Right lobe of liver (tissue), 6 donors: ENCODE measurements at regions not wholly inside any gene's neighbourhood (a gene's known extent, or its start where the extent isn't known, plus 50 kb on each side); places are given as distances from the start of the nearest gene placed in this dataset.
"Not testable (repeated sequence)": the region's sequence is repeated elsewhere in the genome, so short reads cannot be mapped to it uniquely, and the experiment has no call there.

Experiments
- ATAC-seq, 4 donors: fragments of 200-7000 bp; cut with Tn5 transposase; one replicate each; pipeline ENCODE4 v1.9.1; 2020; ENCODE audit warnings: mild to moderate bottlenecking in 4 of 4, moderate library complexity in 4 of 4
- DNase-seq, 3 donors: peaks; one replicate each; pipeline ENCODE4 v3.0.0-alpha.2; 2020
- H3K27ac ChIP-seq, 3 donors: fragments of 200-600 bp; one replicate each; pipeline ENCODE4 v1.8.0; 2022
- H3K27me3 ChIP-seq, 2 donors: fragments of 200-600 bp; one replicate each; pipeline ENCODE4 v1.8.0; 2022
- H3K36me3 ChIP-seq, 4 donors: fragments of 200-600 bp; sonication (generic) in 1 of 4; one replicate each; pipeline versions ENCODE4 v1.5.1 to v1.8.0; 2017 to 2022; ENCODE audit warnings: control low read depth in 1 of 4
- H3K4me1 ChIP-seq, 4 donors: fragments of 200-600 bp; sonication (generic) in 1 of 4; one replicate each; pipeline versions ENCODE4 v1.5.1 to v1.8.0; 2017 to 2022; ENCODE audit warnings: control low read depth in 1 of 4
- H3K4me3 ChIP-seq, 3 donors: fragments of 200-600 bp; one replicate each; pipeline ENCODE4 v1.8.0; 2022
- H3K9me3 ChIP-seq, 4 donors: fragments of 200-600 bp; sonication (generic) in 1 of 4; one replicate each; pipeline versions ENCODE4 v1.5.1 to v1.8.0; 2017 to 2022; ENCODE audit warnings: control low read depth in 1 of 4
- POLR2A ChIP-seq: fragments of 450-650 bp; IDR thresholded peaks from one replicate; pipeline ENCODE4 v1.6.1; 2017; ENCODE audit warnings: antibody characterized with exemption, mild to moderate bottlenecking
- whole genome bisulfite sequencing: methylation state at CpG from one replicate; pipeline ENCODE4 v1.1.6; 2018; ENCODE audit warnings: low coverage, low lambda C conversion rate; ENCODE audit not compliant: insufficient coverage; ENCODE audit errors: missing lambda C conversion rate; 5-methylcytosine and 5-hydroxymethylcytosine counted together
- intact Hi-C, 2 donors: fragments of 100-400 bp; cut with DNase I; formaldehyde crosslinking; loops; one replicate each; pipeline versions ENCODE4 v1.11.2 to v1.14.1; 2022
- TF ChIP-seq, protein P1 (sequence below), 4 donors: fragments of 200-600 bp in 3 of 4; fragments of 450-650 bp in 1 of 4; IDR thresholded peaks; one replicate each; pipeline versions ENCODE4 v1.5.1 to v1.8.0; 2016 to 2022; ENCODE audit warnings: antibody characterized with exemption in 4 of 4, mild to moderate bottlenecking in 2 of 4
- donor health status: DM: no; HTN: yes; CAD: no.
- donor health status: DM: no; HTN: no; CAD: no.
- donor health status: DM: no; HTN: no; CAD: no.
- donor health status: DM: no; HTN: yes; CAD: no.
- donor health status: DM: no; HTN: yes; CAD: no.

GRCh38 chr4:18616720-18617119 is 595.2 kb upstream of the LCORL start:
- Histone ChIP-seq H3K27ac (no peak overlapping the region), H3K36me3 (no peaks in the 10 kb centered on the region), H3K4me3 (no peak overlapping the region), H3K9me3 (no peaks in the 10 kb centered on the region), H3K4me1 (no peaks in the 10 kb centered on the region), H3K27me3 (no peaks in the 10 kb centered on the region)
- ATAC-seq, result no peak
- intact Hi-C loops, result no loop called here
- DNase-seq, result no peak
- TF ChIP-seq, protein P1, sequence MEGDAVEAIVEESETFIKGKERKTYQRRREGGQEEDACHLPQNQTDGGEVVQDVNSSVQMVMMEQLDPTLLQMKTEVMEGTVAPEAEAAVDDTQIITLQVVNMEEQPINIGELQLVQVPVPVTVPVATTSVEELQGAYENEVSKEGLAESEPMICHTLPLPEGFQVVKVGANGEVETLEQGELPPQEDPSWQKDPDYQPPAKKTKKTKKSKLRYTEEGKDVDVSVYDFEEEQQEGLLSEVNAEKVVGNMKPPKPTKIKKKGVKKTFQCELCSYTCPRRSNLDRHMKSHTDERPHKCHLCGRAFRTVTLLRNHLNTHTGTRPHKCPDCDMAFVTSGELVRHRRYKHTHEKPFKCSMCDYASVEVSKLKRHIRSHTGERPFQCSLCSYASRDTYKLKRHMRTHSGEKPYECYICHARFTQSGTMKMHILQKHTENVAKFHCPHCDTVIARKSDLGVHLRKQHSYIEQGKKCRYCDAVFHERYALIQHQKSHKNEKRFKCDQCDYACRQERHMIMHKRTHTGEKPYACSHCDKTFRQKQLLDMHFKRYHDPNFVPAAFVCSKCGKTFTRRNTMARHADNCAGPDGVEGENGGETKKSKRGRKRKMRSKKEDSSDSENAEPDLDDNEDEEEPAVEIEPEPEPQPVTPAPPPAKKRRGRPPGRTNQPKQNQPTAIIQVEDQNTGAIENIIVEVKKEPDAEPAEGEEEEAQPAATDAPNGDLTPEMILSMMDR (IDR thresholded peaks at IDR 0.05), result no peak
- TF ChIP-seq POLR2A, result no peak
- 51% methylated on average over 3 of the region's 6 CpGs for WGBS

- DNase-seq, result no peak
- intact Hi-C loops, result no loop called here
- no peaks in the 10 kb centered on the region for H3K9me3 ChIP-seq
- no peaks in the 10 kb centered on the region for H3K4me1 ChIP-seq
- no peak overlapping the region for H3K27ac ChIP-seq
- WGBS, result 40% methylated on average over 2 of the region's 2 CpGs
- H3K36me3 ChIP-seq, result no peaks in the 10 kb centered on the region
- no peaks in the 10 kb centered on the region for H3K27me3 ChIP-seq
- no peak for TF ChIP-seq POLR2A
- TF ChIP-seq, protein P1 (IDR thresholded peaks at IDR 0.05), result no peak
- no peak for ATAC-seq
- no peak overlapping the region for H3K4me3 ChIP-seq
Observed at GRCh38 chr4:18611026-18611425, 589.5 kb upstream of the LCORL start.

- no peak overlapping the region for H3K27ac ChIP-seq
- intact Hi-C loops, result no loop called here
- H3K27me3 ChIP-seq, result no peaks in the 10 kb centered on the region
- no peak for DNase-seq
- H3K36me3 ChIP-seq, result no peaks in the 10 kb centered on the region
- H3K9me3 ChIP-seq, result no peaks in the 10 kb centered on the region
- 45% methylated on average over 4 of the region's 4 CpGs for WGBS
- no peak for ATAC-seq
- TF ChIP-seq POLR2A, result no peak
- TF ChIP-seq, protein P1 (IDR thresholded peaks at IDR 0.05), result no peak
- H3K4me3 ChIP-seq, result no peak overlapping the region
- no peaks in the 10 kb centered on the region for H3K4me1 ChIP-seq
Observed at GRCh38 chr4:18608908-18609533, 587.5 kb upstream of the LCORL start.

DNA sequence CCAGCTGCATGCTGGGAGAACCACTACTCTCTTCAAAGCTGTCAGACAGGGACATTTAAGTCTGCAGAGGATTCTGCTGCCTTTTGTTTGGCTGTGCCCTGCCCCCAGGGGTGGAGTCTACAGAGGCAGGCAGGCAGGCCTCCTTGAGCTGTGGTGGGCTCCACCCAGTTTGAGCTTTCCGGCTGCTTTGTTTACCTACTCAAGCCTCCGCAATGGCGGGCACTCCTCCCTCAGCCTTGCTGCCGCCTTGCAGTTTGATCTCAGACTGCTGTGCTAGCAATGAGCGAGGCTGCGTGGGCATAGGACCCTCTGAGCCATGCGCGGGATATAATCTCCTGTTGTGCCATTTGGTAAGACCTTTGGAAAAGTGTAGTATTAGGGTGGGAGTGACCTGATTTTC is 581.1 kb upstream of the LCORL start:
- DNase-seq, ATAC-seq, H3K36me3 ChIP-seq, H3K27me3 ChIP-seq, intact Hi-C loops, H3K4me3 ChIP-seq, H3K27ac ChIP-seq, H3K9me3 ChIP-seq, H3K4me1 ChIP-seq: not testable (repeated sequence)
- WGBS, result 83% methylated on average over 4 of the region's 8 CpGs

GRCh38 chr4:18593297-18594002 is 571.9 kb upstream of the LCORL start:
- ATAC-seq (peak; percentile 85 to 96 (median 90)), DNase-seq (peak in 1 of 3 donors; percentile 52)
- no peaks in the 10 kb centered on the region for H3K4me1 ChIP-seq
- H3K27ac ChIP-seq, result no peak overlapping the region
- no peaks in the 10 kb centered on the region for H3K9me3 ChIP-seq
- no peaks in the 10 kb centered on the region for H3K27me3 ChIP-seq
- 4% methylated on average over 12 of the region's 12 CpGs for WGBS
- H3K4me3 ChIP-seq, result no peak overlapping the region
- no peaks in the 10 kb centered on the region for H3K36me3 ChIP-seq
- intact Hi-C loops, result no loop called here
- no peak for TF ChIP-seq POLR2A
- TF ChIP-seq, protein P1 (IDR thresholded peaks at IDR 0.05), result peak; percentile 77 to 88 (median 82)
